ENCODE measurements at regions not wholly inside any gene's neighbourhood (a gene's known extent, or its start where the extent isn't known, plus 50 kb on each side); places are given as distances from the start of the nearest gene placed in this dataset.

DNA sequence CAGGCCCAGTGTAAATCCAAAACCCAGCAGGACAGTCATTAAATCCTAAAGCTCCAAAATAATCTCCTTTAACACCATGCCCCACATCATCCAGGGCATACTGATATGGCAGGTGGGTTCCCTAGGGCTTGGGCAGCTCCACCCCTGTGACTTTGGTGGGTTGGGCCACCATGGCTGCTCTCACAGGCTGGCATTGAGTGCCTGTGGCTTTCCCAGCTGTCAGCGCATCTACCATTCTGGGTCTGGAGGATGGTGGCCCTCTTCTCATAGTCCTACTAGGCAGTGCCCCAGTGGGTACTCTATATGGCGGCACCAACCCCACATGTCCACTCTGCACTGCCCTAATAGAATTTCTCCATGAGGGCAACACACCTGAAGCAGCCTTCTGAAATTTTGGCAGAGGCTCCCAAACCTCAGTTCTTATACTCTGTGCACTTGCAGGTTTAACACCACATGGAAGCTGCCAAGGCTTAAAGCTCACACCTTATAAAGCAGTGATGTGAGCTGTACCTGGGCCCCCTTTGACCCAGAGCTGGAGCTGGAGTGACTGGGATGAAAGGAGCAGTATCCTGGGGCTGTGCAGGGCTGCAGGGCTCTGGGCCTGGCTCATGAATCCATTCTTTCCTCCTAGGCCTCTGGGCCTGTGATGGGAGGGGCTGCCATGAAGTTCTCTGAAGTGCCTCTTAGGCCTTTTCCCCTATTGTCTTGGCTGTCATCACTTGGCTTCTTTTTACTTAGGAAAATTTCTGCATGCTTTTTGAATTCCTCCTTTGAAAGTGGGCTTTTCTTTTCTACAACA is 765.5 kb upstream of the EPHA7 start:
- no peak for TF ChIP-seq EP300 (IDR thresholded peaks at IDR 0.05; ENCODE audit: borderline replicate concordance)
- no peak for TF ChIP-seq NFIC (IDR thresholded peaks at IDR 0.05)
- TF ChIP-seq, protein P1, sequence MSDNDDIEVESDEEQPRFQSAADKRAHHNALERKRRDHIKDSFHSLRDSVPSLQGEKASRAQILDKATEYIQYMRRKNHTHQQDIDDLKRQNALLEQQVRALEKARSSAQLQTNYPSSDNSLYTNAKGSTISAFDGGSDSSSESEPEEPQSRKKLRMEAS (IDR thresholded peaks at IDR 0.05), result no peak
- TF ChIP-seq EGR1 (IDR thresholded peaks at IDR 0.05), result no peak
- TF ChIP-seq TAF1 (IDR thresholded peaks at IDR 0.05; ENCODE audit: low read depth), result no peak
- no peak for TF ChIP-seq RAD21 (IDR thresholded peaks at IDR 0.05; ENCODE audit: low read depth)
- TF ChIP-seq CEBPB (IDR thresholded peaks at IDR 0.05), result no peak
- TF ChIP-seq, protein P2, sequence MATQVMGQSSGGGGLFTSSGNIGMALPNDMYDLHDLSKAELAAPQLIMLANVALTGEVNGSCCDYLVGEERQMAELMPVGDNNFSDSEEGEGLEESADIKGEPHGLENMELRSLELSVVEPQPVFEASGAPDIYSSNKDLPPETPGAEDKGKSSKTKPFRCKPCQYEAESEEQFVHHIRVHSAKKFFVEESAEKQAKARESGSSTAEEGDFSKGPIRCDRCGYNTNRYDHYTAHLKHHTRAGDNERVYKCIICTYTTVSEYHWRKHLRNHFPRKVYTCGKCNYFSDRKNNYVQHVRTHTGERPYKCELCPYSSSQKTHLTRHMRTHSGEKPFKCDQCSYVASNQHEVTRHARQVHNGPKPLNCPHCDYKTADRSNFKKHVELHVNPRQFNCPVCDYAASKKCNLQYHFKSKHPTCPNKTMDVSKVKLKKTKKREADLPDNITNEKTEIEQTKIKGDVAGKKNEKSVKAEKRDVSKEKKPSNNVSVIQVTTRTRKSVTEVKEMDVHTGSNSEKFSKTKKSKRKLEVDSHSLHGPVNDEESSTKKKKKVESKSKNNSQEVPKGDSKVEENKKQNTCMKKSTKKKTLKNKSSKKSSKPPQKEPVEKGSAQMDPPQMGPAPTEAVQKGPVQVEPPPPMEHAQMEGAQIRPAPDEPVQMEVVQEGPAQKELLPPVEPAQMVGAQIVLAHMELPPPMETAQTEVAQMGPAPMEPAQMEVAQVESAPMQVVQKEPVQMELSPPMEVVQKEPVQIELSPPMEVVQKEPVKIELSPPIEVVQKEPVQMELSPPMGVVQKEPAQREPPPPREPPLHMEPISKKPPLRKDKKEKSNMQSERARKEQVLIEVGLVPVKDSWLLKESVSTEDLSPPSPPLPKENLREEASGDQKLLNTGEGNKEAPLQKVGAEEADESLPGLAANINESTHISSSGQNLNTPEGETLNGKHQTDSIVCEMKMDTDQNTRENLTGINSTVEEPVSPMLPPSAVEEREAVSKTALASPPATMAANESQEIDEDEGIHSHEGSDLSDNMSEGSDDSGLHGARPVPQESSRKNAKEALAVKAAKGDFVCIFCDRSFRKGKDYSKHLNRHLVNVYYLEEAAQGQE (IDR thresholded peaks at IDR 0.05; ENCODE audit: low read depth), result no peak
- TF ChIP-seq YY1 (IDR thresholded peaks at IDR 0.05; ENCODE audit: low read depth), result no peak
- TF ChIP-seq FOXM1 (IDR thresholded peaks at IDR 0.05; ENCODE audit: borderline replicate concordance, low read depth), result no peak
